B cell (primary cell): ENCODE measurements at regions not wholly inside any gene's neighbourhood (a gene's known extent, or its start where the extent isn't known, plus 50 kb on each side); places are given as distances from the start of the nearest gene placed in this dataset.

ENCODE experiments used
- ATAC-seq: fragments of 200-7000 bp; cut with Tn5 transposase; one replicate; pipeline ENCODE4 v1.10.0; 2021; ENCODE audit warnings: low read depth, mild to moderate bottlenecking, moderate number of reproducible peaks, moderate library complexity
- CTCF ChIA-PET: fragments of 350-600 bp; sonication (Branson Sonifier 250); formaldehyde crosslinking; loops from one replicate; lab custom pipeline; 2021; ENCODE audit warnings: antibody characterized with exemption, inconsistent platforms; lab: Charles Lee
- POLR2A ChIA-PET: fragments of 350-600 bp; sonication (Branson Sonifier 250); formaldehyde crosslinking; loops from one replicate; lab custom pipeline; 2021; ENCODE audit warnings: antibody characterized with exemption; lab: Charles Lee
- DNase-seq: peaks from one replicate; pipeline ENCODE4 v3.0.0; 2013
- H2AFZ ChIP-seq: 2 replicates; pipeline ENCODE4 v1.6.1; 2012; ENCODE audit warnings: mild to moderate bottlenecking, low read depth, low read length; ENCODE audit not compliant: insufficient read depth, poor library complexity, severe bottlenecking
- H3K27ac ChIP-seq, 2 donors: 1 replicate in 1 of 2; 2 replicates in 1 of 2; pipeline ENCODE4 v1.5.1; 2012 to 2013; ENCODE audit warnings: low read length in 2 of 2, mild to moderate bottlenecking in 2 of 2, moderate library complexity in 1 of 2
- H3K27me3 ChIP-seq, 4 experiments: fragments of 200-600 bp in 1 of 4; sonication (generic) in 1 of 4; replicated peaks in 1 of 4; 1 replicate in 2 of 4; 2 replicates in 2 of 4; pipeline versions ENCODE4 v1.6.1 to v1.7.0; 2013 to 2016; ENCODE audit warnings: low read length in 3 of 4, mild to moderate bottlenecking in 2 of 4, mixed read lengths in 1 of 4, moderate library complexity in 1 of 4; ENCODE audit not compliant: insufficient read depth in 4 of 4, control insufficient read depth in 3 of 4; ENCODE audit errors: control extremely low read depth in 1 of 4
- H3K36me3 ChIP-seq, 2 experiments: replicated peaks in 1 of 2; 1 replicate in 1 of 2; 2 replicates in 1 of 2; pipeline versions ENCODE4 v1.6.1 to v1.7.1; 2013; ENCODE audit warnings: low read length in 1 of 2; ENCODE audit not compliant: insufficient read depth in 2 of 2, control insufficient read depth in 1 of 2; ENCODE audit errors: control extremely low read depth in 1 of 2, extremely low read depth in 1 of 2
- H3K4me1 ChIP-seq, 2 donors: fragments of 200-600 bp in 1 of 2; sonication (generic) in 1 of 2; 1 replicate in 1 of 2; 2 replicates in 1 of 2; pipeline versions ENCODE4 v1.5.1 to v1.6.1; 2013 to 2017; ENCODE audit warnings: low read length in 2 of 2; ENCODE audit not compliant: control insufficient read depth in 2 of 2, insufficient read depth in 2 of 2
- H3K4me2 ChIP-seq: replicated peaks from 2 replicates; pipeline ENCODE3; 2012; ENCODE audit warnings: mild to moderate bottlenecking, low read depth, low read length; ENCODE audit not compliant: poor library complexity, severe bottlenecking
- H3K4me3 ChIP-seq, 5 experiments: fragments of 200-600 bp in 1 of 5; sonication (generic) in 1 of 5; 1 replicate in 3 of 5; 2 replicates in 2 of 5; pipeline versions ENCODE4 v1.5.1 to v1.7.0; 2011 to 2016; ENCODE audit warnings: low read length in 4 of 5, mild to moderate bottlenecking in 4 of 5, low read depth in 2 of 5, control low read depth in 1 of 5, moderate library complexity in 1 of 5; ENCODE audit not compliant: insufficient read depth in 1 of 5; ENCODE audit errors: control extremely low read depth in 1 of 5, extremely low read depth in 1 of 5
- H3K79me2 ChIP-seq: fragments of 200-600 bp; sonication (generic); one replicate; pipeline ENCODE4 v1.6.0; 2016; ENCODE audit warnings: low read length; ENCODE audit not compliant: control insufficient read depth, insufficient read depth
- H3K9ac ChIP-seq: fragments of 200-600 bp; sonication (generic); 2 replicates; pipeline ENCODE4 v1.6.1; 2017; ENCODE audit warnings: mild to moderate bottlenecking, low read length, moderate library complexity
- H3K9me3 ChIP-seq, 3 donors: one replicate each; pipeline versions ENCODE4 v1.6.1 to v1.7.1; 2013; ENCODE audit warnings: low read length in 2 of 3; ENCODE audit not compliant: control insufficient read depth in 2 of 3, insufficient read depth in 1 of 3; ENCODE audit errors: control extremely low read depth in 1 of 3
- H4K20me1 ChIP-seq: 2 replicates; pipeline ENCODE4 v1.6.0; 2012; ENCODE audit warnings: mild to moderate bottlenecking, low read length; ENCODE audit not compliant: insufficient read depth, control insufficient read depth, poor library complexity, severe bottlenecking
- H3K27ac Mint-ChIP-seq: one replicate; pipeline ENCODE4 v1.8.0; 2021; ENCODE audit warnings: mixed read lengths
- H3K27me3 Mint-ChIP-seq: one replicate; pipeline ENCODE4 v1.8.0; 2021; ENCODE audit warnings: mixed read lengths
- H3K4me1 Mint-ChIP-seq: one replicate; pipeline ENCODE4 v1.8.0; 2021; ENCODE audit warnings: mixed read lengths
- H3K4me3 Mint-ChIP-seq: one replicate; pipeline ENCODE4 v1.8.0; 2021; ENCODE audit warnings: mixed read lengths
- H3K9me3 Mint-ChIP-seq: one replicate; pipeline ENCODE4 v1.8.0; 2022; ENCODE audit warnings: mixed read lengths; ENCODE audit not compliant: insufficient read depth
- EZH2 ChIP-seq: IDR thresholded peaks from 2 replicates; pipeline ENCODE4 v1.6.1; 2012; ENCODE audit warnings: borderline replicate concordance, low read depth, mild to moderate bottlenecking, moderate library complexity, low read length; ENCODE audit not compliant: insufficient read depth, poor library complexity, severe bottlenecking
- WGBS: methylation state at CpG from one replicate; pipeline ENCODE4 v1.1.5; 2013; ENCODE audit warnings: missing lambda C conversion rate; ENCODE audit not compliant: insufficient coverage; 5-methylcytosine and 5-hydroxymethylcytosine counted together
- intact Hi-C: fragments of 100-400 bp; cut with micrococcal nuclease; formaldehyde crosslinking; loops from one replicate; pipeline ENCODE4 v1.10.0; 2022
- TF ChIP-seq, protein P1 (sequence below): fragments of 200-600 bp; IDR thresholded peaks from one replicate; pipeline ENCODE4 v1.8.0; 2022; ENCODE audit warnings: antibody characterized with exemption, mild to moderate bottlenecking

DNA sequence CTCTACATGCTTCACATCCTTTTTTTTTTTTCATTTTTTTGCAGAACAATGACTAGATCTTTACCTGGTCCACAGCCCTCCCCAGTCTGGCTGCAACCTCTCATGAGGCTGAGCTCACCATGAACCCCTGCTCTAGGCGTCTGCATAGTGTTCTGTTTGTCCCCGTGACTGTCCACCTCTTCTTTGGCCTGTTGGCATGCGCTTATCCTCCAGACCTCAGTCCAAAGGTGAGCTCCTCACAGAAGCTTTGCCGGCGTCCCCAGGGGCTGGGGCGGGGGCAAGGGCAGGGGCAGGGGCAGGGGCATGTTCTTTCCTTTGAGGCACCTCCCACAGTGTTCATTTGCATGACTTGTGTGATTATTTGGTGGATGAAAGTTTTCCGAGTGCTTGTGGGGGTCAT lies 218.4 kb upstream of the ZNF32 start:
- ATAC-seq, result no peak

DNA sequence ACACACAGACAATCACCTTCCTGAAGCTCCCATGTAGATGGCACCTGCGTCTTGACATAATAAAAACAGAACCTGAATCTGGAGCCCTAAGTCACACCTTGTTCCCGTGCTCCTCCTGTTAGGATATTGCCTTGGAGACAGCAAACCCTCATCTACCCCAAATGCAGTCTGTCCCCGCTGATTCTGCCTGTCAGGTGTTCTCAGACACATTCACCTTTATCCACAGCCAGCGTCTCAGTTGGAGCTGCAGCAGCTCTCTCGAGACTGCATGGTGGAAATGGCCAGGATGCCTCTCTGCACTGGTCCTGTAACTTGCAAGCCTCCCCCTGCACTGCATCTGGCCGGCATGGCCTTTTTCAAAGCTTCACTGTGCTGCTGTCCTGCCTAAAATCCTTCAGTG lies 218.0 kb upstream of the ZNF32 start:
- ATAC-seq (no peak), DNase-seq (no peak)
- peaks cover 0 to 5% (median 0%) of the 10 kb centered on the region in 3 donors for H3K9me3 ChIP-seq
- no peak overlapping the region for H3K4me2 ChIP-seq
- no peak overlapping the region for H3K9ac ChIP-seq
- Mint-ChIP-seq H3K9me3 (no peaks in the 10 kb centered on the region), H3K27me3 (peaks cover 4% of the 10 kb centered on the region), H3K27ac (no peak overlapping the region), H3K4me3 (no peak overlapping the region), H3K4me1 (no peaks in the 10 kb centered on the region)
- no peak overlapping the region for H3K27ac ChIP-seq
- 79% methylated on average over 6 of the region's 6 CpGs for WGBS
- no peaks in the 10 kb centered on the region for H4K20me1 ChIP-seq
- ChIA-PET CTCF (no interaction called here), POLR2A (no interaction called here)
- H3K4me1 ChIP-seq, result no peaks in the 10 kb centered on the region
- H3K79me2 ChIP-seq, result no peaks in the 10 kb centered on the region
- no peaks in the 10 kb centered on the region for H3K27me3 ChIP-seq
- intact Hi-C loops, result no loop called here
- no peaks in the 10 kb centered on the region for H3K36me3 ChIP-seq
- H3K4me3 ChIP-seq, result no peak overlapping the region
- TF ChIP-seq EZH2, result no peak
- TF ChIP-seq, protein P1, sequence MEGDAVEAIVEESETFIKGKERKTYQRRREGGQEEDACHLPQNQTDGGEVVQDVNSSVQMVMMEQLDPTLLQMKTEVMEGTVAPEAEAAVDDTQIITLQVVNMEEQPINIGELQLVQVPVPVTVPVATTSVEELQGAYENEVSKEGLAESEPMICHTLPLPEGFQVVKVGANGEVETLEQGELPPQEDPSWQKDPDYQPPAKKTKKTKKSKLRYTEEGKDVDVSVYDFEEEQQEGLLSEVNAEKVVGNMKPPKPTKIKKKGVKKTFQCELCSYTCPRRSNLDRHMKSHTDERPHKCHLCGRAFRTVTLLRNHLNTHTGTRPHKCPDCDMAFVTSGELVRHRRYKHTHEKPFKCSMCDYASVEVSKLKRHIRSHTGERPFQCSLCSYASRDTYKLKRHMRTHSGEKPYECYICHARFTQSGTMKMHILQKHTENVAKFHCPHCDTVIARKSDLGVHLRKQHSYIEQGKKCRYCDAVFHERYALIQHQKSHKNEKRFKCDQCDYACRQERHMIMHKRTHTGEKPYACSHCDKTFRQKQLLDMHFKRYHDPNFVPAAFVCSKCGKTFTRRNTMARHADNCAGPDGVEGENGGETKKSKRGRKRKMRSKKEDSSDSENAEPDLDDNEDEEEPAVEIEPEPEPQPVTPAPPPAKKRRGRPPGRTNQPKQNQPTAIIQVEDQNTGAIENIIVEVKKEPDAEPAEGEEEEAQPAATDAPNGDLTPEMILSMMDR, result no peak
- no peak overlapping the region for H2AFZ ChIP-seq

More for the DNA sequence above, 218.4 kb upstream of the ZNF32 start:
- no peak overlapping the region for H3K4me3 ChIP-seq
- no peak overlapping the region for H2AFZ ChIP-seq
- Mint-ChIP-seq H3K4me1 (no peaks in the 10 kb centered on the region), H3K4me3 (no peak overlapping the region), H3K27ac (no peak overlapping the region), H3K27me3 (peaks cover 4% of the 10 kb centered on the region), H3K9me3 (no peaks in the 10 kb centered on the region)
- H3K27me3 ChIP-seq, result no peaks in the 10 kb centered on the region
- H4K20me1 ChIP-seq, result no peaks in the 10 kb centered on the region
- 93% methylated on average over 2 of the region's 7 CpGs for WGBS
- H3K79me2 ChIP-seq, result no peaks in the 10 kb centered on the region
- no peak overlapping the region for H3K27ac ChIP-seq
- peaks cover 0 to 5% (median 0%) of the 10 kb centered on the region in 3 donors for H3K9me3 ChIP-seq
- H3K36me3 ChIP-seq, result no peaks in the 10 kb centered on the region
- H3K4me1 ChIP-seq, result no peaks in the 10 kb centered on the region
- TF ChIP-seq, protein P1, result no peak
- TF ChIP-seq EZH2, result no peak
- H3K4me2 ChIP-seq, result no peak overlapping the region
- CTCF ChIA-PET, result no interaction called here
- intact Hi-C loops, result no loop called here
- POLR2A ChIA-PET, result no interaction called here
- DNase-seq, result no peak
- no peak overlapping the region for H3K9ac ChIP-seq
